Activated T-cell treated with anti-CD3 and anti-CD28 coated beads, Interleukin-2, amount 50 U/mL, for 4 hours (primary cell): ENCODE measurements at regions not wholly inside any gene's neighbourhood (a gene's known extent, or its start where the extent isn't known, plus 50 kb on each side); places are given as distances from the start of the nearest gene placed in this dataset.

Experiments used
- ATAC-seq, 2 donors: fragments of 200-7000 bp; cut with Tn5 transposase; one replicate each; pipeline ENCODE4 v1.10.0; 2021
- DNase-seq: peaks from one replicate; pipeline ENCODE4 v3.0.0-alpha.2; 2020
- H3K27me3 Mint-ChIP-seq: one replicate; pipeline ENCODE4 v1.8.0; 2021; ENCODE audit warnings: low read depth, mixed read lengths
- H3K36me3 Mint-ChIP-seq: one replicate; pipeline ENCODE4 v1.8.0; 2022; ENCODE audit warnings: mixed read lengths; ENCODE audit not compliant: insufficient read depth
- H3K4me1 Mint-ChIP-seq: one replicate; pipeline ENCODE4 v1.8.0; 2021; ENCODE audit warnings: low read depth, mixed read lengths
- H3K4me3 Mint-ChIP-seq: one replicate; pipeline ENCODE4 v1.8.0; 2021; ENCODE audit warnings: mild to moderate bottlenecking, moderate library complexity, mixed read lengths
- H3K9me3 Mint-ChIP-seq: one replicate; pipeline ENCODE4 v1.8.0; 2021; ENCODE audit warnings: mixed read lengths

DNA sequence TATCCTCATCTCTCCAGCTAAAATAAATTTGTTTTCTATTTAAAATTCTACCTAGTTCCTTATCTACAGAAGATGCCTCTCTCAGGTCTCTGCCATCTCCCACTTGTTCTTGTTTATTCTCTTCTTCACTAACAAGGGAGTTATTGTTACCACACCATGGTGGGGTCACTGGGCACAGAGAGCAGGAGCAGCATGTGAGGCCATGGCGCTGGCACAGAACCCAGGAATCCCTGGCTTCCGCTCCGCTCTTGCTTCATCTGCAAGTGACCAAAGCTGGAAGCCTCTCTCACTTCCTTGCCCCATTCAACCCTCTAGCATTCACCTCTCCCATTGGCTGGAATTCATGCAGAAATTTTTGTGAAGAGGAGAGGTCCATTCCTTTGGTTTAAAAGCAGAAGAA lies 190.7 kb upstream of the NCAM1 start:
- Mint-ChIP-seq H3K36me3 (no peaks in the 10 kb centered on the region), H3K4me3 (no peak overlapping the region), H3K27me3 (peaks cover 7% of the 10 kb centered on the region), H3K4me1 (no peaks in the 10 kb centered on the region), H3K9me3 (no peaks in the 10 kb centered on the region)
- DNase-seq (no peak), ATAC-seq (no peak)

DNA sequence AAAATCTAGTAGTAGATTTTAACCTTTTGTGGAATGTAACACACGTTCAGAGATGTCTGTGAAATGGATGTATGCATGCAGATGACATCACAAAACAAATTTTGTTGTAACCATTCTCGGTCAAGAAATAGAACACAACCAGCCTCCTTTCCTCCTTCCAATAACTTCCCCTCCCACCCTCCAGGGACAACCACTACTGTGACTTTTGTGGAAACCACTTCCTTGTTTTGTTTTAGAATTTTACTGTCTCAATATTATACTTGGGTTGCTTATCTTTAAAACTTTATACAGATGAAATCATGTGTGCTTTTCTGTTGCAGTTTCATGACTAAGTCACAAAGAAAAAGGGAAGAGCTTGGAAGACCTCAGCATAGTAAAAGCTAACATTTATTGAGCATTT lies 189.4 kb upstream of the NCAM1 start:
- Mint-ChIP-seq H3K36me3 (no peaks in the 10 kb centered on the region), H3K4me1 (no peaks in the 10 kb centered on the region), H3K9me3 (no peaks in the 10 kb centered on the region), H3K27me3 (peaks cover 7% of the 10 kb centered on the region), H3K4me3 (no peak overlapping the region)
- ATAC-seq (no peak), DNase-seq (no peak)

DNA sequence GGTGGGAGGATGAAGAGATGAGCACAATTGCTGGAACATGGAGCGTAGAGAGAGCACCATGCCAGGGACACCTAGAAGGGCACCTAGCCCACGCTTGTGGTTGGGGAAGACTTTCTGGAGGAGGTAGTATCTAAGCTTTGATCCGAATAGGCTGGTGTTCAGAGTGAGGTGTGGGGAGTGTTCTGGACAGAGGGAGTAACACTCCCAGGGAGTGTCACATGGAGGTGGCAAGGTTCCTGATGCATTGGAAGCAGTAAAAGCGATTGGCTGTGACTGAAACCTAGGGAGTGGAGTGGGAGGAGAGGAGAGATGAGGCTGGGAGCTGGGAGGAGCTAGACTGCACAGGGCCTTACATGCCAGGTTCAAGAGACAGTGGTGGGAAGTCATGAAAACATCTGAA lies 188.0 kb upstream of the NCAM1 start:
- no peaks in the 10 kb centered on the region for H3K9me3 Mint-ChIP-seq
- no peaks in the 10 kb centered on the region for H3K36me3 Mint-ChIP-seq

DNA sequence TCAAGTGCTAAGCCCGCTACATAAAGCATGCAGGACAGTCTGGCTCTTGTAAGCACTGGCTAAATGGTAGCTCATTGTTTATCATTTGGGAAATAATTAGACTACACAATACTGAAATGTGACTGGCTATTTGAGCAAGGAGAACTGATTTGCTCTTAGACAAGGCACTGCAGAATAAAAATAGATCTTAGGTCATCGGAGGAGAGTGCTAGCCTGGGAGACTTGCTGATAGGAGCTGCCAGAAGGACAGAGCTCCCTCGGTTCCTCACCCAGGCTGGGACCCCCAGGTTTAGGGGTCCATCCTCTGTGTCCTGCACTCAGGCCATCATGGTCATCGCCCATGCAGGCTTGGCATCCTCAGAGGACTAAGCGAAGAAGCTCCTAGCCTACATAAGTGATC lies 184.4 kb upstream of the NCAM1 start:
- Mint-ChIP-seq H3K4me3 (no peak overlapping the region), H3K27me3 (peaks cover 6% of the 10 kb centered on the region), H3K4me1 (no peaks in the 10 kb centered on the region), H3K36me3 (no peaks in the 10 kb centered on the region), H3K9me3 (no peaks in the 10 kb centered on the region)
- DNase-seq = no peak
- ATAC-seq = no peak

More for the DNA sequence above, 188.0 kb upstream of the NCAM1 start:
- DNase-seq = no peak
- no peak for ATAC-seq
- Mint-ChIP-seq H3K4me1 (no peaks in the 10 kb centered on the region), H3K27me3 (peaks cover 7% of the 10 kb centered on the region), H3K4me3 (no peak overlapping the region)

DNA sequence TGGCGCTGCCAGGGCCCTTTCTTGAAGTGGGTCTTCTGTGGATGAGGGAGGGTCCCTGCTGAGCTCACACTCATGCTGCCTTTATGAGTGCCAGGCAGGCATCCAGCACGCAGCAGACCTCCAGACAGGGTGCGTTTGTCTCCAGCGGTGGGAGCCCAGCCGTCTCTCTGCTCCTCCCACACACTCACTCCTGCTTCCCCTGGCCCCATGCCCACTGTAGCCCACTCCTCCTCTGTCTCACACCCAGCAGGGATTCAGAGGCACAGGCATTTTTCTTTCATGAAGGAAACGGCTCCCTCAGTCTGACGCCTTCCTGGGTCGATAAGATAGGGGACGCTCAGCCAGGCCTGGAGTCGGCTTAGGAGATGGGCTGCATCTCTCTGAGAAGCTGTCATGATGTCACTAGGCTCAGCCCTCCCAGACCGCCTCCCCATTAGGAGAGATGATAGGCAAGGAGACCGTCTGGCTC lies 183.9 kb upstream of the NCAM1 start:
- H3K4me1 Mint-ChIP-seq = no peaks in the 10 kb centered on the region
- H3K36me3 Mint-ChIP-seq = no peaks in the 10 kb centered on the region
- ATAC-seq = no peak
- no peaks in the 10 kb centered on the region for H3K9me3 Mint-ChIP-seq
- H3K27me3 Mint-ChIP-seq = peaks cover 6% of the 10 kb centered on the region
- no peak for DNase-seq
- H3K4me3 Mint-ChIP-seq = no peak overlapping the region

DNA sequence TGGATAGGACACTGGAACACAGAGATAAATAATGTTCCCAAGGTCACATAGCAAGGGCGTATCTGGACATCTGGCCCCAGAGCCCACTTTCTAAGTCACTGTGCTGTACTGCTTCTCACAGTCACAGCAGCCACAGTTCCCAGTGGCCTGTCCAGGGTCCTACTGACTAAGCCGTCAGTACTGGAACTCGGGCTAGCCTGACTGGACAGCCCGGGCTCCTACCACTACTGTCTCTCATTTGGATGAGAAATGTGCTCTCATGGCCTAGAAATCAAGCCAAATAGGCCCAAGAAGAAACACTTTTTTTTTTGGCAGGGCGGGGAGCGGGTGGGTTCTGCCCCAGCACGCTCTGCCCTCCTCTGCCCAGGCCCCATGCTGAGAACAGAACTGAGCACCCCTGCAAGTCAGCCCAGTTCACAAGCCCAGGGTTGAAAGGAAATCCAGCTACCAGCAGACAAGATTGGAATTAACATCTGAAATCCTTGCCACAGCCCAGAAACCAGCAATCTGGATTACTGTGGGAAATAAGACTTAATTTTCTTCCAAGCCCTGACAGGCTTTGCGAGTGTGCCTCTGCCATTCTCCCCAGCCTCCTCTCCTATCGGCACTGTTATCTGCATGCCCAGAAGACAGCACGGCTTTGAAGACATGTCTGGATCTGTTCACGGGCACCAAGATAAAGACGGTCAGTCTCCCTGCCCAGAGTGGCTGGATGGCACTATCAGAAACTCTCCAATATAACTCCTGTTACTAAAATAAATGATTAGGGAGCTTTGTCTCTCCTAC lies 182.9 kb upstream of the NCAM1 start:
- H3K4me1 Mint-ChIP-seq = no peaks in the 10 kb centered on the region
- no peaks in the 10 kb centered on the region for H3K9me3 Mint-ChIP-seq
- no peak for ATAC-seq
- H3K4me3 Mint-ChIP-seq = no peak overlapping the region
- no peaks in the 10 kb centered on the region for H3K36me3 Mint-ChIP-seq
- peaks cover under 1% of the 10 kb centered on the region for H3K27me3 Mint-ChIP-seq
- no peak for DNase-seq

DNA sequence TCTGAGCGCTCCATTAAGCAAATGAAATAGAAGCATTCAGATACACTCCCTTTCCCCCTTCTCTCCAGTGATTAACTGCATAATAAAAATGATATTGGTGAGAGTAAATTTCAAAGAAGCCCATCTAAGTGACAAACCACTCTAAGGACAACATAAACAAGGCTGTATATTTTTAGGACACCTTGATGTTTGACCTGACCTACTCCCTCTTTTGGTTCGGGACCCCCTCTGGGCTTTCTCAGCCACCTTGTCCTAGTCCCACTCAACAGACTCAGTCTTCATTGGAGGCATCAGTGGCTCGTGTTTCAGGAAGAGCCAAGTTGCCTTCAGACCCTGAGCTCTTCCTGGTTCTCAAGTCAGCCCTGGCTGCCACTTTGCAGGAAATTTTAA lies 182.3 kb upstream of the NCAM1 start:
- DNase-seq (no peak), ATAC-seq (no peak)
- Mint-ChIP-seq H3K27me3 (no peaks in the 10 kb centered on the region), H3K9me3 (no peaks in the 10 kb centered on the region), H3K4me1 (no peaks in the 10 kb centered on the region), H3K36me3 (no peaks in the 10 kb centered on the region), H3K4me3 (no peak overlapping the region)

DNA sequence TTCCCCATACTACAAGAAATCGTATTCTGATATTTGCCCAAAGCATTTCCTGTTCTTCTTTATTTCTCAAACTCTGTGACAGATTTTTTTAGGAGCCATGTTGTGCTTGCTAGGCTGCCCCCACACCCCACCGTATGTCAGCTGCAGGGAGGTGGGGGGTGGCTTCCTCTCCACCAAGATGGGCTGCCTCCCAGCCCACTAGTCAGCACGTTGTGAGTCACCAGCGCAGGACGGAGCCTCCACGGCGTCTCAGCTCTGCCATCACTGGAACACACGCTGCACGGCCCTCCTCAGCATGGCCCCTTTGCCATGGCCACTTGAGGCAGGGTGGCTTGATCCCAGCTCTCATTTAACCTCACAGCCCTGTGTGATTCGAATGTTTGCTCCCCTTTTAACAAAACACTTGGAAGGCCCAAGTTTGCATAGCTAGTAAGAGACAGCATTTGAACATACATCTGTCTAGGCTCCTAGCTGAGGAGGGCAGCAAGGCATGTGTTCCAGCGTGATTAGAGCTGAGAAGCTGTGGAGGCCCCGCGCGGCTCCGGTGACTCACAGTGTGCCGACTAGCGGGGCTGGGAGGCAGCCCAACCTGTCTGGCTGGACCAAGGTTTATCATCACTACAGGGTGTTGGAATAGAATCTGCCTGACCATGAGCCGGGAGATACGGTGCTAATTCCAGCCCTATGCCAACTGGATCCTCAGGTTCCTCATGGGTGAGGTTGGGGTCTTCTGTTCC lies 180.7 kb upstream of the NCAM1 start:
- no peaks in the 10 kb centered on the region for H3K4me1 Mint-ChIP-seq
- H3K4me3 Mint-ChIP-seq = no peak overlapping the region
- ATAC-seq (no peak), DNase-seq (no peak)
- H3K27me3 Mint-ChIP-seq = peaks cover 2% of the 10 kb centered on the region
- no peaks in the 10 kb centered on the region for H3K36me3 Mint-ChIP-seq
- no peaks in the 10 kb centered on the region for H3K9me3 Mint-ChIP-seq

DNA sequence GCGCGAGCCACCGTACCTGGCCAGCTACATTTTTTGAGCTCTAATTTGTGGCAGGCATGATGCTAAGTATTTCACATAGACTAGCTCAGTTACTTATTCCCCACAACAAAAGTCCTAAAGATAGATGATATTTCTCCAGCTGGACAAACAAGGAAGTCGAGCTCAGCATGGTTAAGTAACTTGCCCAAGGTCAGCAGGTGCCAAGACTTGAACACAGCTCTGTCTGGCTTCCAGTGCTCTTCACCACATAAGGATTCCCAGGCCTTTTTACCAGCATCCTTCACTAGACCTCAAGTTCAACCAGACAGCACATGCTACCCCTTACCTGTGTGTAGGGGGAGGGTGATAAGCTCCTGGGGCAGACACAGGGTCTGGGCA lies 177.3 kb upstream of the NCAM1 start:
- Mint-ChIP-seq H3K36me3 (no peaks in the 10 kb centered on the region), H3K4me3 (no peak overlapping the region), H3K27me3 (peaks cover 7% of the 10 kb centered on the region), H3K4me1 (no peaks in the 10 kb centered on the region), H3K9me3 (no peaks in the 10 kb centered on the region)
- DNase-seq = no peak
- no peak for ATAC-seq

DNA sequence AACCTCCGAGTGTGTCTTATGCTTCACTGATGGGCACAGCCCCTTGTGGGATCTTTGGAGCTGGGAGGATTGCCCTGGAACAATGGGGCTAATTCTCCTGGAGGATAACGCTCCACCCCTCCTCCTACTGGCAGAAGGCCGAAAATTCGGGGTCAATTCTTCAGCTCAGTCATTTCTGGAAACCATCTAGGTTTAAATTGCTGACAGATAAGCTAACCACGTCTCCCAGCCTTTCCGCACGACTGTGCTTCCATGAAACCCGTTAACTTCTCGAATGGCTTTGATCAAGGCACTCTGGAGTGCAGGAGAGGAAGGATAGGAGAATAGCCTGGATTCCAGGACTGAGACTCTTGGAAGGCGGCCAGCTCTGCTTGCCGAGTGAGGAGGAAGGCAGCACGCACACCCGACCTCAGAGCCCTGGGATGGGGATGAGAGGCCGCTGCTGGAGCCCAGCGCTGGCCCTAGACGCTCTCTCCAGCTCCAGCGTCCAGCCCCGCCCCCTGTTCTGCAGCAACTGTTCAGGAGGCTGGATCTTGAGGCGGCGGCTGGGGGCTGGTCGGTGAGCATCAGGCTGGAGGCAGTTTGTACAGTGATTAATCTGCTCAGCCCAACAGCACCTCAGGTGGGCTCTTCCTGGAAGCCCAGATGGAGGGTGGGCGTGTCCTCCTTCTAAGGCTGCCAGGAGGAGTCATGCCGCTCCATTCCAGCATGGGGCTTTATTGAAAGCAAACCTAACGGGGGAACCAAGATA lies 176.7 kb upstream of the NCAM1 start:
- Mint-ChIP-seq H3K27me3 (peaks cover 7% of the 10 kb centered on the region), H3K4me3 (no peak overlapping the region), H3K36me3 (no peaks in the 10 kb centered on the region), H3K4me1 (no peaks in the 10 kb centered on the region), H3K9me3 (no peaks in the 10 kb centered on the region)
- no peak for DNase-seq
- ATAC-seq = no peak

DNA sequence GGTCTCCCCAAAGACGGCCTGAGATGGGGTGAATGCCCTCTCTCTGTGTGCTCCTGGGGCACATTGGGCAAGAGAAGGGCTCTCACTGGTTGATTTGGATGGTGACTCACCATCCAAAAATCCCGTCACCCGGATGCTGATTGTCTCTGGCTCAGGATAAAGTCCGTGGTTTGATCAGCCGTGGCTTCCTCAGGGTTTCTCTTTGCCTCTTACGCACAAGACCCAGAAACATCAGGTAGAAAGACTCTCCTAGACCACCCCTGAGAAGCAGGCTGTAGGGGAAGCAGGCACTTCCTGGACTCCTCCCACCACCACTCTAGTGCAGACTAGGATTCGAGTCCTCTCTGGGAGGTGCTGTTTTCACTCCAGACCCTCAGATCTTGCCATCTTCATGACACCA lies 176.1 kb upstream of the NCAM1 start:
- H3K9me3 Mint-ChIP-seq = no peaks in the 10 kb centered on the region
- no peaks in the 10 kb centered on the region for H3K36me3 Mint-ChIP-seq
- no peak overlapping the region for H3K4me3 Mint-ChIP-seq
- no peak for ATAC-seq
- no peak for DNase-seq
- H3K27me3 Mint-ChIP-seq = peaks cover 7% of the 10 kb centered on the region
- no peaks in the 10 kb centered on the region for H3K4me1 Mint-ChIP-seq

DNA sequence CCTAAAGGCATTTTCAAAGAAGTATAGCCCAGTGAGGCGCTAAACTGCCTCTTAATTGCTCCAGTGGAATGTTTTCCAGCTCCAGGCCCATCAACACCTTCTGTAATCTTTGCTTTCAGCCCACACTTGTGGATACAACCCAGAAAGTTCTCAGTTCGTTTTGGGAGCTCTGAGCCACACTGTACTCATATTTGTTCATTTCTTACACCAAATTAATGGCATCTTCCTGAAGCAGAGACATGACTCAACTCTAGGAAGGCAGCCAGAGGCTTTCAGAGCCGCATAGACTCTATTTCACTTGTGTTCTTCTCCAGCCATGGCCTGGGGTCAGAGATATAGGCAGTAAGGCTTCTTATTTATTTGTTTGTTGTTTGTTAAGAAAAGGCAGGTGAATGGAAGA lies 175.5 kb upstream of the NCAM1 start:
- H3K27me3 Mint-ChIP-seq = peaks cover 7% of the 10 kb centered on the region
- ATAC-seq (no peak), DNase-seq (no peak)
- H3K9me3 Mint-ChIP-seq = no peaks in the 10 kb centered on the region
- no peaks in the 10 kb centered on the region for H3K36me3 Mint-ChIP-seq
- H3K4me1 Mint-ChIP-seq = no peaks in the 10 kb centered on the region
- H3K4me3 Mint-ChIP-seq = no peak overlapping the region

DNA sequence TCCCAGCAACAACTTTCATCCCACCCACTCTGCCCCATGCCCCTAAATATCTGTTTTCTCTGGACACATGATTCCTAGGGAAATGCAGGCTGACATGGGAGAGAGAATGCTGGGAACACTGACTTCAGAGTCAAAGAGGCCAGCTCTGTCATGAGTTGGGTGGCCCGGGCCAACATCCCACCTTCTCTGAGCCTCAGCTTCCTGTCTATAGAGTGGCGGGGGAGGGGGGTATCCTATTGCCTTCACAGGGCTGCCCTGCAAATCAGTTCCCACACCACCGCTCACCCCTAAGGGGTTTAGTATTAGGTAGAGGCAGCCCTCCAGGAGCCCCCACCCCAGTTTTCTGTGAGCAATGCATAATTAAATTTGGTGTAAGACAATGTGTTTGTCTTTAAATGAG lies 175.0 kb upstream of the NCAM1 start:
- no peaks in the 10 kb centered on the region for H3K36me3 Mint-ChIP-seq
- no peaks in the 10 kb centered on the region for H3K9me3 Mint-ChIP-seq
- H3K4me1 Mint-ChIP-seq = no peaks in the 10 kb centered on the region
- ATAC-seq (no peak), DNase-seq (no peak)
- H3K4me3 Mint-ChIP-seq = no peak overlapping the region
- peaks cover 7% of the 10 kb centered on the region for H3K27me3 Mint-ChIP-seq

DNA sequence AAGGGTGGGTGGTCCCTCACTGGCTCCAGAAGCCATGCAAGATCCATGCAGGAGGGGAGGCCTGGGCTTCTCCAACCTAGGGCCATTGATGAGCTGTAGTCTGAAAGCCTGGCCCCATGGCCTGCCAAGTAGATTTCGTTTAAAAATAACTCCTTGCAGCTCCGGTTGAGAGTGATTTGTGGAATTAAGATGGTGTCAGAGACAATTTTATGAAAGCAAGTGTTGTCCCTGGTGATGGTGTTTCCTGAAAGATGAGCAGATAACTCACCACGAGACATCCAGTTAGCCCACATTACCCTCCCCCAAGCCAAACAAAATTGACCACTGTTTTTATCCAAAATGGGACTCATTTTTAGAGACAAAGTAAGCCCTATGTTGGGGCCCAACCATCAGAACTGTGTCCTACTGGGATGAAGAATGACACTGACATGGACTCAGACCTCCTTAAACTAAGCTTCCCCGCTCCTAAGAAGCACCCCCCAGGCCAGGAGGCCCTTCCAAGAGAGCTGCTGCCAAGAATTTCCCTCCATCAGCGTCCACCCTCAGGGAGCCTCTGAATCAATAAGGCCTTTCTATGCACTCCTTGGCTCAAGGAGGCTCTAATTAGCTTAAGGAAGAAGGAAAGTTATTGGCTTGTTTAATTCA lies 174.2 kb upstream of the NCAM1 start:
- no peaks in the 10 kb centered on the region for H3K4me1 Mint-ChIP-seq
- H3K9me3 Mint-ChIP-seq = no peaks in the 10 kb centered on the region
- peaks cover 7% of the 10 kb centered on the region for H3K27me3 Mint-ChIP-seq
- H3K4me3 Mint-ChIP-seq = no peak overlapping the region
- no peak for ATAC-seq
- no peak for DNase-seq
- H3K36me3 Mint-ChIP-seq = no peaks in the 10 kb centered on the region
